ENCODE measurements at regions not wholly inside any gene's neighbourhood (a gene's known extent, or its start where the extent isn't known, plus 50 kb on each side); places are given as distances from the start of the nearest gene placed in this dataset.
A peak's percentile ranks its signal among the peaks of the same experiment; 100 is the strongest.

DNA sequence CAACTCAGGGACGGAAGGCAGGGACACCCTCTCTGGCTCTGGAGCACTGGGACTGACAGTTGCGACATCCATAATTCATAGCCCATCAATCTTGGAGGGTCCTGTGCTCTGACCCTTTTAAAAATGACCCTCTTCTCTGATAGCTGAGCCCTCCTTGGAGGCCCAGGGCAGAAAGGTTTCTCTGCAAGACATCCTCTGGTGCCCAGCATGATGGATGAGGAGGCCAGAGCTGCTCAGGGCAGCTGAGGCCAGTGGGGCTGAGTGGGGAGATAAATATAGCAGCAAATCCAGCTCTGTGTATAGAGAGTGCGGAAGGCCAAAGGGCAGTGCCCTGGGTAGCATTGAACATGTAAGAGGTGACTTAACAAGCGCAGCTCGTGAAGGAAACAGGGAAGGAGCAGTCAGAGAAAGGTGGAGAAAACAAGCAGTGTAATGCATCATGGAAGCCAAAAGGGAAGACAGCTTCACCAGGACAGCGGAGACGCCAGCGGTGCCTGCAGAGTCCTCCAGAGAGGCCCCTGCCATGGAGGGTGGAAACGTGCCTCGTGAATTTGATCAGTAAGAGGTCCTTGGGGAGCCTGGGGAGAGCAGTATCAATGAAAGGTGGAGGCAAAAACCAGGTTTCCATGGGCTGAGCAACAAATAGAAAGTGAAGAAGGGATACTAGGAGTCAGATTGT lies 50.4 kb upstream of the FMOD start:
- no peaks in the 10 kb centered on the region for H3K4me1 Mint-ChIP-seq
- peaks cover 0 to 2% (median 0%) of the 10 kb centered on the region in 7 donors for H3K9me3 Mint-ChIP-seq
- H3K4me3 Mint-ChIP-seq: no peak overlapping the region
- no peaks in the 10 kb centered on the region for H3K36me3 Mint-ChIP-seq
- no peak overlapping the region for H3K27ac ChIP-seq (ENCODE audit: insufficient read depth, low read length, poor library complexity, severe bottlenecking)
- H3K36me3 ChIP-seq (ENCODE audit: control insufficient read depth, insufficient read depth, low read length): no peaks in the 10 kb centered on the region
- ATAC-seq (ENCODE audit: low read depth in 2 of 2) (no peak), DNase-seq (no peak)
- H3K27me3 ChIP-seq (ENCODE audit: control insufficient read depth, insufficient read depth, low read length): peaks cover 16% of the 10 kb centered on the region
- peak overlapping the region in 1 of 3 donors; percentile 13 for H3K27ac Mint-ChIP-seq
- H3K27me3 Mint-ChIP-seq: peaks cover 24% of the 10 kb centered on the region
- no peak overlapping the region for H3K4me3 ChIP-seq (ENCODE audit: low read depth, low read length)
- no peaks in the 10 kb centered on the region for H3K4me1 ChIP-seq (ENCODE audit: control insufficient read depth, insufficient read depth, low read length, poor library complexity, severe bottlenecking)
- no peaks in the 10 kb centered on the region for H3K9me3 ChIP-seq (ENCODE audit: control insufficient read depth in 2 of 2, low read length in 2 of 2)

DNA sequence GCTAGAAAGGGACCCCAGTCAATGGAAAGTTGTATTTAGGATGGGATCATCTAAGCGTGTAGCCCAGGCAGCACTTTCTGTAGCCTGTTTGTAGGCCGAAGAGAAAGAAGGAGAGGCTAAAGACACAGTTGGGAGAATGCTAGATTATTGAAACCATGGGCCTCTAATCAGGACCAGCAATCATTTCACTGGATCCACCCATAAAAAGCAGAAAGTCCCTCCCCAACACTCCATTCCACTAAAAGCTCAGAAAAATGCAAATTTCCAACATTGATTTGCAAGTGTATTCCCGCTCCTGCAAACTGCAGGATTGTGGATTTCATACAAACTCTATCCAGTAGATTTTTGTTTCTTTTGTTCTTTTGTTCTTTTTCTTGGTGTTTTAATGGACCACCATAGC lies 51.2 kb upstream of the FMOD start:
- peaks cover 0 to 2% (median 0%) of the 10 kb centered on the region in 7 donors for H3K9me3 Mint-ChIP-seq
- no peak overlapping the region for H3K27ac Mint-ChIP-seq
- no peak overlapping the region for H3K27ac ChIP-seq (ENCODE audit: insufficient read depth, low read length, poor library complexity, severe bottlenecking)
- H3K27me3 Mint-ChIP-seq: peaks cover 23% of the 10 kb centered on the region
- no peaks in the 10 kb centered on the region for H3K4me1 ChIP-seq (ENCODE audit: control insufficient read depth, insufficient read depth, low read length, poor library complexity, severe bottlenecking)
- DNase-seq: no peak
- H3K27me3 ChIP-seq (ENCODE audit: control insufficient read depth, insufficient read depth, low read length): peaks cover 21% of the 10 kb centered on the region
- no peaks in the 10 kb centered on the region for H3K36me3 ChIP-seq (ENCODE audit: control insufficient read depth, insufficient read depth, low read length)
- no peaks in the 10 kb centered on the region for H3K9me3 ChIP-seq (ENCODE audit: control insufficient read depth in 2 of 2, low read length in 2 of 2)
- no peaks in the 10 kb centered on the region for H3K4me1 Mint-ChIP-seq
- ATAC-seq (ENCODE audit: low read depth in 2 of 2): no peak
- H3K36me3 Mint-ChIP-seq: no peaks in the 10 kb centered on the region
- H3K4me3 ChIP-seq (ENCODE audit: low read depth, low read length): no peak overlapping the region
- H3K4me3 Mint-ChIP-seq: no peak overlapping the region

DNA sequence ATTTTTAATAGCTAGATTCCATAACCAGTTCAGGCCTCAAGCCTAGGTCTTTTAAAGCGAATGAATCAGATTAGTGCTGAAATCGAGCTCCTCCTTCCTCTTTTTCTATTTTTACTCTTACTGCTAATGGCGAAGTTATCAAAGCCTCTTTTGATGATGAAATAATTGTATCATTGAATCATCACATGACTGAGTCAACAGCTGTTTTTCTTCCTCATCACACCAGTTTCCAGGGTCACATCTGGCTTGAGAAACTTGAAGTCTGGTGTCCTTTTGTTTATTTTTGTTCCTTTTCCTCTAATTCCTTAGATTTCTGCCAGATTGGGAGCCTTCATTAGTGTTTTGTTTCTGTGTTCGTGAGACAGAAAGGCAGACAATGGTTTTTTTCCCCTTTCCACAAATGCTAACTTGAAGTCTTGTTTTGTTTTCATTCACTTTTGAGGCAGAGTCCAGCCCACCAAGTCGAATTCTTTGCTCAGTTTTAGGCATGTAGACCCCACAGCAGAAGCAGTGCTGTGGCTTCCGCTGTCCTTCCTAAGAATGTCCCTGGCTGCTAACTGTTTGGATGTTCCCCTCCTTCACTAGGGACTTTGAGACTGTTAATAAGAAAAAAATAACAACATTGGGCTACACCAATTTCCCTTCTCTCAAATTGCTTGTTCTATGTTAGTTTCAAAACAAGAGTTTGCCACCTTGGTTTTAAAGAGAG lies 51.9 kb upstream of the FMOD start:
- Histone ChIP-seq H3K4me1 (ENCODE audit: control insufficient read depth, insufficient read depth, low read length, poor library complexity, severe bottlenecking) (no peaks in the 10 kb centered on the region), H3K36me3 (ENCODE audit: control insufficient read depth, insufficient read depth, low read length) (no peaks in the 10 kb centered on the region), H3K4me3 (ENCODE audit: low read depth, low read length) (no peak overlapping the region), H3K27ac (ENCODE audit: insufficient read depth, low read length, poor library complexity, severe bottlenecking) (no peak overlapping the region), H3K9me3 (ENCODE audit: control insufficient read depth in 2 of 2, low read length in 2 of 2) (no peaks in the 10 kb centered on the region), H3K27me3 (ENCODE audit: control insufficient read depth, insufficient read depth, low read length) (peaks cover 21% of the 10 kb centered on the region)
- no peaks in the 10 kb centered on the region for H3K4me1 Mint-ChIP-seq
- H3K27me3 Mint-ChIP-seq: peaks cover 26% of the 10 kb centered on the region
- H3K36me3 Mint-ChIP-seq: no peaks in the 10 kb centered on the region
- H3K27ac Mint-ChIP-seq: peak overlapping the region in 1 of 3 donors; percentile 38
- H3K9me3 Mint-ChIP-seq: peaks cover 0 to 2% (median 0%) of the 10 kb centered on the region in 7 donors
- DNase-seq (no peak), ATAC-seq (ENCODE audit: low read depth in 2 of 2) (no peak)
- H3K4me3 Mint-ChIP-seq: no peak overlapping the region

DNA sequence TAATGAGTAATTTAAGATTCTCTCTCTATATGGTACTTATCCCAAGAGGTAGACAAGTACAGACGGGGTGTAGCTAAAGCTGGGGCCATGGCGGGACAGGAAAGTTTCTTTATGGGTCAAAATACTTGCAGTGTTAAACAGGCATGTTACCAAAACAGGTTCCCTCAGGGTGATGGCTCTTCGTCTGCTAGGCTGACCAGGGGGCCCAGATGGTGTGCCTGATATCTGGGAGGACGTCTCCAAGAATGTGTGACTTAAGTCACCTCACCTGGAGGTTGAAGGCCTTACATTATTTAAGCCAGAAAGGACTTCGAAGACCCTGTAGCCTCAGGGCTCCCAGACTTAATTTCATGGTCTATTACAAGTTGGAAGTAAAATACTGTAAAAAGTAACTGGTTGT lies 52.7 kb upstream of the FMOD start:
- Mint-ChIP-seq H3K27ac (no peak overlapping the region), H3K9me3 (peaks cover 0 to 2% (median 0%) of the 10 kb centered on the region in 7 donors)
- H3K27ac ChIP-seq (ENCODE audit: insufficient read depth, low read length, poor library complexity, severe bottlenecking): no peak overlapping the region

DNA sequence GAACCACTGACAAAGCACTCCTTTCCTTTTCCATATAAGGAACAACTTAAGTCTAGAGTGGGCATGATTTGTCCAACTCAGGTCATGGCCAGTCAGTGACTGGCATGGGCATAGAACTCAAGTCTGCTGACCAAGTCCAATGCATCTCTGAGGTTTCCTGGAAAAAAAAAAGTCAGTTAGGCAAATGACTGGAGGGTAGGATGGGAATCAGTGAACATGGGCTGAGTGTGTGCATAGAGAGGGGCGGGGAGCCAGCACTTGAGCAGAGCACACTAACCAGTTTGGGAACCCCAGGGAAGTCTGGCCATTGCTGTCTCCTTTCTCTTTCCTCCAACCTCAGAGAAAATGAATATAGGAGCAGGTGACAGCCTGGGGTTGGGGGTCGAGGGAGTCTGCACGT lies 53.6 kb upstream of the FMOD start:
- Mint-ChIP-seq H3K36me3 (no peaks in the 10 kb centered on the region), H3K27me3 (peaks cover 43% of the 10 kb centered on the region), H3K9me3 (peaks cover 0 to 2% (median 0%) of the 10 kb centered on the region in 7 donors), H3K4me1 (no peaks in the 10 kb centered on the region), H3K4me3 (no peak overlapping the region), H3K27ac (no peak overlapping the region)
- ATAC-seq (ENCODE audit: low read depth in 2 of 2) (no peak), DNase-seq (no peak)
- no peaks in the 10 kb centered on the region for H3K36me3 ChIP-seq (ENCODE audit: control insufficient read depth, insufficient read depth, low read length)
- H3K27me3 ChIP-seq (ENCODE audit: control insufficient read depth, insufficient read depth, low read length): peaks cover 19% of the 10 kb centered on the region
- no peak overlapping the region for H3K27ac ChIP-seq (ENCODE audit: insufficient read depth, low read length, poor library complexity, severe bottlenecking)
- H3K4me1 ChIP-seq (ENCODE audit: control insufficient read depth, insufficient read depth, low read length, poor library complexity, severe bottlenecking): no peaks in the 10 kb centered on the region
- H3K9me3 ChIP-seq (ENCODE audit: control insufficient read depth in 2 of 2, low read length in 2 of 2): no peaks in the 10 kb centered on the region
- H3K4me3 ChIP-seq (ENCODE audit: low read depth, low read length): no peak overlapping the region

More for the DNA sequence above, 52.7 kb upstream of the FMOD start:
- H3K4me1 Mint-ChIP-seq: no peaks in the 10 kb centered on the region
- Histone ChIP-seq H3K36me3 (ENCODE audit: control insufficient read depth, insufficient read depth, low read length) (no peaks in the 10 kb centered on the region), H3K27me3 (ENCODE audit: control insufficient read depth, insufficient read depth, low read length) (peaks cover 18% of the 10 kb centered on the region), H3K4me3 (ENCODE audit: low read depth, low read length) (no peak overlapping the region), H3K4me1 (ENCODE audit: control insufficient read depth, insufficient read depth, low read length, poor library complexity, severe bottlenecking) (no peaks in the 10 kb centered on the region), H3K9me3 (ENCODE audit: control insufficient read depth in 2 of 2, low read length in 2 of 2) (no peaks in the 10 kb centered on the region)
- no peak overlapping the region for H3K4me3 Mint-ChIP-seq
- no peaks in the 10 kb centered on the region for H3K36me3 Mint-ChIP-seq
- H3K27me3 Mint-ChIP-seq: peaks cover 33% of the 10 kb centered on the region
- DNase-seq: no peak
- no peak for ATAC-seq (ENCODE audit: low read depth in 2 of 2)

DNA sequence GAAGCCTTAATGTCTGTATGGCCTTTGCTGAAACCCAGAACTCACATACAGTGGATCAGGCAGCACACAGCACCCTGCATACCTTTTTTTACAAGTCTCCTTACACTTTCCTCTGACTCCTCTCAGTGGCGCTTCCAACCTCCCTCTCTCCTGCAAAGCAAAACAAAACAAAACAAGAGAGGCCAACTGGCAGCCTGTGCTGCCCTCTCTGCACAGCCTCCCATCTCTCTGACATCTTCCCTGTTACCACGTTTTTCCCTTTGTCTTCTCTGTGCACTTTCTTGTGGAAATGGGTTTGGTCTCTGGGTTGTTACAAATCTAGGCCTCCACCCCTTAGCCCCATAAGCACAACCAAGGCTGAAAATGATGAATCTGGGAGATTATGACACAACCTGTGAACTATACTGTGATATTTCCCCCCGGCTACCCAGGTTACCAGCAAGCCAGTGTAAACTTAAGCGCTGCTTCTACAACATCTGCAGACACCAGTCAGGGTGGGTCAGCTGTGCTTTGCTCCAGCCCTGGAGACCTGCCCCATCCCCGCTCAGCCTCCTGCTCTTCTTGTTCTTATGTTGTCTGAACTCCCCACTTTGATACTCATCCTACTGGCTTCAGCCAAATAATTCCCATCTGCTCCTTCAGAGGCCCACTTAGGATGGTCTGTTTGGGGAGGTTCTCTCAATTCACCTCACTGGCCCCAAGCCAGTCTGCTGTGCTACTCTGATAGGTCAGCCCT lies 54.9 kb upstream of the FMOD start:
- no peaks in the 10 kb centered on the region for H3K4me1 Mint-ChIP-seq
- DNase-seq (no peak), ATAC-seq (ENCODE audit: low read depth in 2 of 2) (no peak)
- Histone ChIP-seq H3K9me3 (ENCODE audit: control insufficient read depth in 2 of 2, low read length in 2 of 2) (no peaks in the 10 kb centered on the region), H3K4me3 (ENCODE audit: low read depth, low read length) (no peak overlapping the region), H3K27me3 (ENCODE audit: control insufficient read depth, insufficient read depth, low read length) (peaks cover 19% of the 10 kb centered on the region), H3K27ac (ENCODE audit: insufficient read depth, low read length, poor library complexity, severe bottlenecking) (no peak overlapping the region), H3K36me3 (ENCODE audit: control insufficient read depth, insufficient read depth, low read length) (no peaks in the 10 kb centered on the region), H3K4me1 (ENCODE audit: control insufficient read depth, insufficient read depth, low read length, poor library complexity, severe bottlenecking) (no peaks in the 10 kb centered on the region)
- no peak overlapping the region for H3K27ac Mint-ChIP-seq
- peaks cover 52% of the 10 kb centered on the region for H3K27me3 Mint-ChIP-seq
- no peaks in the 10 kb centered on the region for H3K36me3 Mint-ChIP-seq
- H3K4me3 Mint-ChIP-seq: no peak overlapping the region
- peaks cover 0 to 5% (median 0%) of the 10 kb centered on the region in 7 donors for H3K9me3 Mint-ChIP-seq

DNA sequence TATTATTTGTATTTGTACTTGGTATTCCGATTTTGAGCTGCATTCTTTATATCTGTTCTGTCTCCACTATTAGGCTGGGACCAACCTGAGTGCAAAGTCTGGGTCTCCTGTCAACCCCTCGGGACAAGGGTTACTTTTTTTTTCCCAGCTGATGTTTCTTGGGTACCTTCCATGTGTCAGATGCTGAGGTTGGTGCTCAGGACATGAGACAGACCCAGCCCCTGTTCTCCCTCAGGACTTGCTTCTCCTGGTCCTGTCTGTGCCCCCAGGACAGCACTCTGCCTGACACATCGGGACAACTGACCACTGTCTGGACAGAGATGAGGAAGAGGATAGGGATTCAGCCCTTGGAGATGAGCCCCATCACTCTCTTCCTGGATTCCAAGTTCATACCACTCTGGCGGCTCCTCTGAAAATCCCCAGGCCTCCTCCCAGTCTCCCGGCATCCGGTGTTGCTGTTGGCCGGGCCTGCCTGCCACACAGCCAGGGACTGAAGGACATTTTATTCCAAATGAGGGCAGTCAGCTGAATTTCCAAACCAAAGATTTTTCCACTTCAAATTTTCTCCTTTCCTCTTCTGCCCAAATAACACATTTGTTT lies 55.6 kb upstream of the FMOD start:
- Mint-ChIP-seq H3K36me3 (no peaks in the 10 kb centered on the region), H3K27ac (no peak overlapping the region), H3K4me3 (no peak overlapping the region), H3K4me1 (no peaks in the 10 kb centered on the region), H3K27me3 (peaks cover 52% of the 10 kb centered on the region), H3K9me3 (peaks cover 0 to 5% (median 0%) of the 10 kb centered on the region in 7 donors)
- Histone ChIP-seq H3K4me1 (ENCODE audit: control insufficient read depth, insufficient read depth, low read length, poor library complexity, severe bottlenecking) (no peaks in the 10 kb centered on the region), H3K27ac (ENCODE audit: insufficient read depth, low read length, poor library complexity, severe bottlenecking) (no peak overlapping the region), H3K36me3 (ENCODE audit: control insufficient read depth, insufficient read depth, low read length) (no peaks in the 10 kb centered on the region), H3K27me3 (ENCODE audit: control insufficient read depth, insufficient read depth, low read length) (peaks cover 19% of the 10 kb centered on the region), H3K9me3 (ENCODE audit: control insufficient read depth in 2 of 2, low read length in 2 of 2) (no peaks in the 10 kb centered on the region), H3K4me3 (ENCODE audit: low read depth, low read length) (no peak overlapping the region)
- ATAC-seq (ENCODE audit: low read depth in 2 of 2) (no peak), DNase-seq (no peak)
